Heart right ventricle (tissue), 16 donors: ENCODE measurements at regions not wholly inside any gene's neighbourhood (a gene's known extent, or its start where the extent isn't known, plus 50 kb on each side); places are given as distances from the start of the nearest gene placed in this dataset.

Experiments
- ATAC-seq, 8 donors: fragments of 200-7000 bp; cut with Tn5 transposase; one replicate each; pipeline ENCODE4 v1.9.1; 2020; ENCODE audit warnings: mild to moderate bottlenecking in 8 of 8, moderate library complexity in 8 of 8, moderate number of reproducible peaks in 1 of 8
- DNase-seq, 2 donors: peaks; one replicate each; pipeline ENCODE4 v3.0.0-alpha.2; 2020
- H3K27ac ChIP-seq, 10 donors: fragments of 200-600 bp; sonication (generic) in 2 of 10; one replicate each; pipeline versions ENCODE4 v1.5.0 to v1.8.0; 2020 to 2022; ENCODE audit warnings: mild to moderate bottlenecking in 3 of 10
- H3K27me3 ChIP-seq, 7 donors: fragments of 200-600 bp; one replicate each; pipeline ENCODE4 v1.8.0; 2021 to 2022; ENCODE audit warnings: mild to moderate bottlenecking in 2 of 7
- H3K36me3 ChIP-seq, 9 donors: fragments of 200-600 bp; sonication (generic) in 1 of 9; one replicate each; pipeline versions ENCODE4 v1.5.0 to v1.8.0; 2020 to 2022; ENCODE audit warnings: mild to moderate bottlenecking in 2 of 9
- H3K4me1 ChIP-seq, 9 donors: fragments of 200-600 bp; sonication (generic) in 1 of 9; one replicate each; pipeline versions ENCODE4 v1.5.0 to v1.8.0; 2020 to 2022; ENCODE audit warnings: mild to moderate bottlenecking in 4 of 9
- H3K4me3 ChIP-seq, 10 donors: fragments of 200-600 bp; sonication (generic) in 2 of 10; one replicate each; pipeline versions ENCODE4 v1.5.0 to v1.8.0; 2020 to 2022; ENCODE audit warnings: mild to moderate bottlenecking in 7 of 10, moderate library complexity in 2 of 10
- H3K9me3 ChIP-seq, 11 donors: fragments of 200-600 bp in 10 of 11; sonication (generic) in 2 of 11; one replicate each; pipeline versions ENCODE4 v1.5.0 to v1.8.0; 2013 to 2022; ENCODE audit warnings: mild to moderate bottlenecking in 2 of 11, control low read depth in 1 of 11, moderate library complexity in 1 of 11
- WGBS, 2 donors: extraction: QIAGEN DNeasy Blood & Tissue Kit; methylation state at CpG; one replicate each; pipeline ENCODE4 v1.1.7; 2013; ENCODE audit warnings: inconsistent platforms in 1 of 2; 5-methylcytosine and 5-hydroxymethylcytosine counted together
- intact Hi-C, 10 donors: fragments of 100-400 bp; cut with DNase I; formaldehyde crosslinking; loops; one replicate each; pipeline versions ENCODE4 v1.11.1 to v1.14.2; 2022
- TF ChIP-seq, protein P1 (sequence below), 9 donors: fragments of 200-600 bp; sonication (generic) in 2 of 9; IDR thresholded peaks; one replicate each; pipeline versions ENCODE4 v1.5.0 to v1.8.0; 2021 to 2022; ENCODE audit warnings: antibody characterized with exemption in 9 of 9, mild to moderate bottlenecking in 5 of 9, moderate library complexity in 1 of 9
- donor health status: Arrhythmogenic right ventricular cardiomyopathy.
- donor health status: ischemic (EF 13 %, LVEDD 7.1; RV severe dilation, severe dysfunction).
- donor health status: healthy with polysubstance abuse.
- donor health status: DM: no; HTN: yes; CAD: no.
- donor health status: DM: no; HTN: no; CAD: no.
- donor health status: ischemic (EF 25% LVEDD 6.9; RV normal size, moderate dysfunction).
- donor health status: ischemic (EF 25% LVEDD 5.7; RV mildly dilated, moderate dysfunction).
- donor health status: healthy.
- donor health status: DM: yes; HTN: yes; CAD: no.
- donor health status: Ischemic cardiomyopathy.
- donor health status: ischemic (EF 35%, LVEDD 5.7; RV mildly dilated, moderate dysfunction).
- donor health status: nonischemic (EF 11% LVEDD 7.7; RV severe dilation, severe dysfunction).
- donor health status: DM: yes; HTN: yes; CAD: no.
- donor health status: PGD.
- donor health status: ischemic (EF 29% LVEDD 5.4; RV normal size, mild dysfunction).
- donor health status: nonischemic (EF 23%, LVEDD 6.1; RV moderate dilation, normal function).

DNA sequence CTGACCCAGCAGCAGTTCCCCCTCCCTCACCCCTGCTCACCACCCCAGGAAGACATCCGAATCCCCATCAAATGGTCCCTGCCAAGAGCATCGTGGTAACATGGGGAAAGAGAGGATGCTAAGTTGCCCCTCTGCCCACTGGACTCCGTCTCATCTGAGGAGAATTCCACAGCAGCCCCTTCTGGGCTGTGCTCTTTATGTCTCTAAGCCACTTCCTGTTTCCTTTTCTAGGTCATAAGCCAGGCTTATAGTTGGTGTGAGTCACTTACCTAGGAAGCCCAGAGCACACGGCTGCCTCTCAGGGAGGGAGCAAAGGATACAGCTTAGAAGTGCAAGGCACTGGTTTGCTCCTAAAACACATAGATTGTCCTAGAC, 76.0 kb downstream of the VCPKMT start:
- Histone ChIP-seq H3K27me3 (no peaks in the 10 kb centered on the region), H3K9me3 (peaks cover 0 to under 1% (median 0%) of the 10 kb centered on the region in 11 donors), H3K4me1 (peaks cover 6 to 70% (median 36%) of the 10 kb centered on the region in 9 donors), H3K27ac (peak overlapping the region in 7 of 10 donors; percentile 41 to 81 (median 63)), H3K4me3 (no peak overlapping the region), H3K36me3 (no peaks in the 10 kb centered on the region)
- WGBS, 2 donors = 62 to 78% methylated on average over 4 of the region's 4 CpGs
- no peak for DNase-seq
- intact Hi-C loops = loop anchor here in 1 of 10 donors (5.0 kb wide), 1 partner anchor 38 kb away; no protein-coding TSS in a partner anchor
- TF ChIP-seq, protein P1, sequence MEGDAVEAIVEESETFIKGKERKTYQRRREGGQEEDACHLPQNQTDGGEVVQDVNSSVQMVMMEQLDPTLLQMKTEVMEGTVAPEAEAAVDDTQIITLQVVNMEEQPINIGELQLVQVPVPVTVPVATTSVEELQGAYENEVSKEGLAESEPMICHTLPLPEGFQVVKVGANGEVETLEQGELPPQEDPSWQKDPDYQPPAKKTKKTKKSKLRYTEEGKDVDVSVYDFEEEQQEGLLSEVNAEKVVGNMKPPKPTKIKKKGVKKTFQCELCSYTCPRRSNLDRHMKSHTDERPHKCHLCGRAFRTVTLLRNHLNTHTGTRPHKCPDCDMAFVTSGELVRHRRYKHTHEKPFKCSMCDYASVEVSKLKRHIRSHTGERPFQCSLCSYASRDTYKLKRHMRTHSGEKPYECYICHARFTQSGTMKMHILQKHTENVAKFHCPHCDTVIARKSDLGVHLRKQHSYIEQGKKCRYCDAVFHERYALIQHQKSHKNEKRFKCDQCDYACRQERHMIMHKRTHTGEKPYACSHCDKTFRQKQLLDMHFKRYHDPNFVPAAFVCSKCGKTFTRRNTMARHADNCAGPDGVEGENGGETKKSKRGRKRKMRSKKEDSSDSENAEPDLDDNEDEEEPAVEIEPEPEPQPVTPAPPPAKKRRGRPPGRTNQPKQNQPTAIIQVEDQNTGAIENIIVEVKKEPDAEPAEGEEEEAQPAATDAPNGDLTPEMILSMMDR (IDR thresholded peaks at IDR 0.05) = no peak
- peak in 7 of 8 donors; percentile 9 to 45 (median 40) for ATAC-seq

DNA sequence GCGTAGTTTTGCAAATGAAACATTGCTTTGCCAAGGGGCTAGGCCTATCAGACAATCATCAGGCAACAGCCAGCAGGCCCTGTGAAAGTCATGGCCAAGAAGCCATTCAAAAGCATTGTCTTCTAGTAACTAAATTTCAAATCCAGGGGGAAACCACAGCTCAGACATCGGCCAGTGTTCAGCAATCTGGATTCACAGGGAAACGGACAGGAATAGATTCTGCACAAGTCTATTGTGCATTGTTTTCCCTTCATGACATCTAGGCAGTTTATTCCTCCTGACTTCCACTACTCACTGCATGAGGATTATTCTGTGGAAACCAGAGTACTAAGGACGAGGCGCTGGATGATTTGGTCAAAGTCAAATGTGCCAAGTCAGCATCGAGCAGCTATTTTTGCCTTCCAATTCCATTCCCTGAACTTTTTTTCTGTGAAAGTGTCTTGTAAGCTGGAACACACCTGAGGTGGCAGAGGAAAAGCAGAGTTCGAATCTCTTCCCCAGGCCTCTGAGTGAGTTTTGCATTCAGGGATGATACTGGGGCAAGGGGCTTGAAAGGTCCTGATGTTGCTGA, 75.4 kb downstream of the VCPKMT start:
- no peaks in the 10 kb centered on the region for H3K36me3 ChIP-seq
- ATAC-seq = no peak
- no peak for DNase-seq
- no peak overlapping the region for H3K4me3 ChIP-seq
- peaks cover 6 to 76% (median 40%) of the 10 kb centered on the region in 9 donors for H3K4me1 ChIP-seq
- peak overlapping the region in 7 of 10 donors; percentile 41 to 81 (median 63) for H3K27ac ChIP-seq
- WGBS, 2 donors = 69 to 75% methylated on average over 7 of the region's 7 CpGs
- intact Hi-C loops = loop anchor here in 1 of 10 donors (5.0 kb wide), 1 partner anchor 39 kb away; no protein-coding TSS in a partner anchor
- TF ChIP-seq, protein P1 (IDR thresholded peaks at IDR 0.05) = no peak
- H3K9me3 ChIP-seq = peaks cover 0 to 7% (median 0%) of the 10 kb centered on the region in 11 donors
- no peaks in the 10 kb centered on the region for H3K27me3 ChIP-seq

DNA sequence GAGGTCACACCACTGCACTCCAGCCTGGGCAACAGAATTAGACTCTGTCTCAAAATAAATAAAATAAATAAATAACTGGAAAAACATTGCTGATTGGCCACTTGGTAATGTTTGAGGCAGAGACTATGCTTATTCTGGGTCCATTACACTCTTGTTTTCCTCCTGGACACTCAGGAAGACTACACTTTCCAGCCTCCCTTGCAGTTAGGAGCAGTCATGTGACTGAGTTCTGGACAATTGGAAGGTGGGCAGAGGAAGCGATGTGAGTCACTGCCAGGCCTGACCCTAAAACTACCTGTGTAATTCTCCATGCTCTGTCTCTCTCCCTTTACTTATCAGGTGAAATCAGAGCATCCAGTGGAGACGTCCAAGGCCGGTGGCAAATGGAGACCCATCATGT, 74.4 kb downstream of the VCPKMT start:
- H3K9me3 ChIP-seq = peaks cover 0 to 15% (median 0%) of the 10 kb centered on the region in 11 donors
- intact Hi-C loops = loop anchor here in 1 of 10 donors (5.0 kb wide), 1 partner anchor 40 kb away; no protein-coding TSS in a partner anchor
- 97 to 100% methylated on average over 3 of the region's 3 CpGs for WGBS, 2 donors
- TF ChIP-seq, protein P1 (IDR thresholded peaks at IDR 0.05) = no peak
- H3K4me3 ChIP-seq = no peak overlapping the region
- H3K36me3 ChIP-seq = no peaks in the 10 kb centered on the region
- H3K27ac ChIP-seq = peak overlapping the region in 1 of 10 donors; percentile 81
- ATAC-seq (no peak), DNase-seq (no peak)
- no peaks in the 10 kb centered on the region for H3K27me3 ChIP-seq
- H3K4me1 ChIP-seq = peaks cover 6 to 85% (median 45%) of the 10 kb centered on the region in 9 donors

DNA sequence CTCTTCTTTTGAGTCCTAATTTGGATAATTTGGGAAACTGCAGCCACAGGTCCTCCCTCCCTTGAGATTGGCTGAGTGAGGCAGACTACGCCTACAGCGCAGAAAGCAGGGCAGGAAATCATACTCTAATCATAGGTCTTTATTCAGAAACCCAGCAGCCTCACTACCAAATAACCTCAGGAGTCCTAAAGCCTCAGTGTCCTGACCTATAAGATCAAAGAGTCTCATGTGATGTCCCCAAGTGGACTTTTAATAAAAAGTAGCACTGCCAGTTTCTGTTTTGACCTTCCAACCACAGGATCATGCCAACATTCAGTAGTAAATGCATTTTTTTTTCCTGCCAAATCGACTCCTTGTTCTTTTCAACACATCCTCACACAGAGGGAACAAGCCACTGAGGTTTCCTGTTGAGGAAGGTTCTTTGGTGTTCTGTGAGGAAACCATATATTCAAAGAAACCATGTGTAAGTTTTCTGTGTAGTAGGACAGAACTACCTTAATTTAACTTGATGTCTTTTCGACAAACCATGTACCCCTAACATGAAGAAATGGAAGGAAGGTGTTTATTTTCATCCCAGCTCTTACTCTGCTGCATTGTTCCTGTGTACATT, 72.2 kb downstream of the VCPKMT start:
- TF ChIP-seq, protein P1 (IDR thresholded peaks at IDR 0.05) = no peak
- intact Hi-C loops = loop anchor here in 1 of 10 donors (5.0 kb wide), 1 partner anchor 42 kb away; no protein-coding TSS in a partner anchor
- 60 to 63% methylated on average over 4 of the region's 4 CpGs for WGBS, 2 donors
- peak in 2 of 8 donors; percentile 22 to 24 for ATAC-seq
- Histone ChIP-seq H3K4me3 (no peak overlapping the region), H3K4me1 (peaks cover 6 to 81% (median 53%) of the 10 kb centered on the region in 9 donors), H3K9me3 (peaks cover 0 to 15% (median 0%) of the 10 kb centered on the region in 11 donors), H3K27ac (peak overlapping the region in 9 of 10 donors; percentile 31 to 87 (median 74)), H3K27me3 (no peaks in the 10 kb centered on the region), H3K36me3 (no peaks in the 10 kb centered on the region)
- DNase-seq = no peak
